ENCODE measurements at regions not wholly inside any gene's neighbourhood (a gene's known extent, or its start where the extent isn't known, plus 50 kb on each side); places are given as distances from the start of the nearest gene placed in this dataset.
"Not testable (repeated sequence)": the region's sequence is repeated elsewhere in the genome, so short reads cannot be mapped to it uniquely, and the experiment has no call there.

DNA sequence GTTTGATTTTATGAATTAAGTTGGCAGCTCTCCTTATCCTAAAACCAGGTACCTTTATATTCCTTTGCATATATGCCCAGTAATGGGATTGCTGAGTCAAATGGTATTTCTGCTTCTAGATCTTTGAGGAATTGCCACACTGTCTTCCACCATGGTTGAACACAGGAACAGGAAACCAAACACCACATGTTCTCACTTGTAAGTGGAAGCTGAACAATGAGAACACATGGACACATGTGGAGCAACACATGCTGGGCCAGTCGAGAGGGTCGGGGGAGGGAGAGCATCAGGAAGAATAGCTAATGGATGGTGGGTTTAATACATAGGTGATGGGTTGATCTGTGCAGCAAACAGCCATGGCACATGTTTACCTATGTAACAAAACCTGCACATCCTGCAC lies 214.6 kb downstream of the BLID start:
- not testable (repeated sequence) for ATAC-seq, DNase-seq

DNA sequence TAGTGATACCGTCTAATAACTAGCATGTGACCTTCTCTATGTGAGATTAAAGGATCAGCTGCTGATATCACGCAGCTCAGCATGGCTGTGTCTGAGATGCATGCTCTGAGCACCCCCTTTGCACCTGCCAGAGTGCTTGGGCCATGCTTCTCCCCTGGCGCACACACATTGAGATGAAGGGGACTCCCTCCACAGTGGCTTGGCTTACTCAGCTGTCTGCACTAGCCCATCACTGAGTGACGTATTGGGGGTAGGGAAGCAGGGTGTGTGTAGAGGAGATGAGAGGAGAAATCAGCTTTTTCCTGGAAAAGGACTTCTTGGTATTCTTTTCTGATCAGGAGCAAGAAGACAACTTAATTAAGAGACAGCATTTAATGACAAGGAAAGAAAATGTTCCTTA lies 216.5 kb downstream of the BLID start:
- no peak for DNase-seq
- no peak for ATAC-seq

DNA sequence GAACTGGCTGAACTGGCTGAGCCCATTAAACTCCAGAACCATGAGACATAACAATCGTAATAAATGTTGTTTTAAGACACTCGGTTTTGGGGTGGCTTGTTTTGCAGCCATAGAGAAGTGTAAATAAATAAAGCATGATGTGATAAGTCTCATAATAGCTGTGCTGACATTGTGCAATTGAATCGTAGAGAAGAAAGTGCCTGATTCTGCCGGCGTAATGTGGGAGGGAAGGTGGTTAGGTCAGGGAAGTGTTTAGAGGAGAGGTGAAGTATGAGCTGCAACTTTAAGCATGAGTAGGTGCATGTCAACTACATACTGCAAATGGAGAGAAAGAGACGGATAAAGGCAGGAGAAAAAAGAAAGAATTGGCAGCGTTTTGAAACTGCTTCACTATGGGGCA lies 217.1 kb downstream of the BLID start:
- ATAC-seq = no peak
- DNase-seq = no peak

DNA sequence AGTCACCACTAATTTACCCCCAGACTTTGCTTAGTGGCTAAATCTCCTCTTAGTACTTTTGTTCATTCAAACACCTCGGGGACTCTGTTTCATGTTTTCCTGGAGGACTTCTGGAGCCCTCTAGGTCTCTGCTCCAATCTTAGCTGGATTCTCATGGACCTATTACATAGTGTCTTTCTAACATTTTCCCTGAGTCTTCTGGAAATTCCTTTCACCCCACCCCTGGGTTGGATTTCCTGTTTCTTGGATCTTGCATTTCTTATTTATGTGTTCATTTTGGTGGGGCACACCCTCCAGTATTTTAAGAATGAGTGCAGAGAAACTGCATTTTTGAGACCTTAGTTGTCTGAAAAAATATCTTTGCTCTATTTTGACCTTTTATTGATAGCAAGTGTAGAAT lies 220.1 kb downstream of the BLID start:
- ATAC-seq (no peak), DNase-seq (no peak)

DNA sequence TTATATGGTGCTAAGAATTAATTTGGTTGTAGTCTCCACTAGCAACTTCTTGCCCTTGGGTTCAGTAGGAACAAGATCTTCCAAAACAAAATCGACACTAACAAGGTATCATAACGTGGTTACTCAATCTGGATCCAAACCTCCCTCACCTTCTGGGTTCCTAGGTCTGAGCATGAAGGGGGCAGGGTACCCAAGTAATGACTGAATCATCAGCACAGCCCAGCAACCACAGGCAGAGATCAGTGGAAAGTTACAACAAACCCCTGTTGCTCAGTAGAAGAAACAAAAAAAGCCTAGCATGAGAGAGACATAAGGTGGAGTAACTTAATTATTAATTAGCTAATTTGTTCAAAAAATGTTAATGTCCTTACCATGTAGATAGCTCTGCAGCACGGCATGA lies 221.4 kb downstream of the BLID start:
- ATAC-seq (no peak), DNase-seq (no peak)

DNA sequence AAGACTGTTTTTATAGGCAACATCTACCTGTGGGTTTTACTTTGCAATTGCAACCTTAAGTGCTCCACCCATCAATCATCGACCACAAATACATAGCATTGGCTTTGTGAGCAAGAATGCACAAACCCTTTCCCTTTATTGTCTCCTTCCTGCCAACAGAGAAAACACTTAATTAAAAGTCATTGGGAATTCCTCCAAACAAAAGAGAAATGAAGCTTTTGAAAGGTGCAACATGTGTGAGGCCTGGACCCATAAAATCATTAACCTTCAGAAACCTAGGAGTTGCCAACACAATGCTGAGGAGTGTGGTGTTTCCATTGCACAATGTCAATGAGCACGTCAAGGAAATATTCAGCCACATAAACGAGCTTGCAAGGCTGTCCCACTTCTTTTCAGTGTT lies 223.2 kb downstream of the BLID start:
- DNase-seq = no peak
- no peak for ATAC-seq

DNA sequence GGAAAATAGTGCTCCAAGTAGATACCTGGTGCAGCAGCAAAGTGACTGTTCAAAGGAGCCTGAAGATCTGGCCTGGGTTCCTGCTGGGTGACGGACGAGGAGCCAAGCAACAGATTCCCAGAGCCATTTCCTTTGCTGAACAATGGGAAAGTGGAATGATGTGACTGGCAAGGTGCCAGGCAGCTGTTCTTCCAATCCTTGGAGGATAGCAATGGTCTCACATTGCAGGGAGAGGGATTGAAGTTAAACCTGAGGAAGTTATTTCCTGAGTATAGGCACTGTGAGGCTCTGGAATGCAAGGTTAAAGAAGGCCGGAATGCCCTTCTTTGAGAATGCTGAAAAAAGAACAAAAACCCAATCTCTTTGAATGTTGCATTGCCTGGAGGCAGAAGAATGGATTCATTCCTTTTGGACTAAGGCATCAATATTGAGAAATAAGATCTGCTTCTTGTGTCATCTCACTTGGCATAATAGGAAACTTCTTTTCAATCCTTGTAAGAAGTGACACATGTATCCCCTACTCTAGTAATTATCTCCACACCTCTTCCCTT lies 223.8 kb downstream of the BLID start:
- ATAC-seq = no peak
- DNase-seq = no peak

DNA sequence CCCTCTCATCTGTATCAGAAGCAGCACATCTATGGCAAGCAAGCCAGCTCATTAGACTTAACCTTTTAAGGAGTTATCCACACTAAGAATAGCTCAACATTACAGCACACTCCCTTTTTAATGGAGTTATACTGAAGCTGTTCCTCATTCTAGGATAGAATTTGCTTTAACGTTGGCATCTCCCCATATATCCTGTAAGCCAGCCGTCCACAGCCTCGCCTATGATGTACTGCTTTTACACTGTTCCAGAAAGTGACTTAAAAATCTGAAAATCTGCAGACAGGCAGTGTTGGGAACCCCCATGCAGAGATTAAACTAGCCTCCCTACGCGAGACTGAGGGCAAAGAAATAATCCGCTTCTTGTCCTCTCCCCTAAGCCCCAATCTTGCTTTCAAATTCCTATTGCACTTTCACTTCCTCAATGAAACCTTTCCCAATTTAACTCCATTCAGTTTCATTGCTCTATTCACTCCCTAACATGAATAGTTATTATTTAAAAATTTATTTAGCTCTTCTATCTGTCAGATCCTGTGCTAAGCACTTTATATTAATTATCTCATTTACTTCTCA lies 225.0 kb downstream of the BLID start:
- no peak for DNase-seq
- ATAC-seq = no peak

DNA sequence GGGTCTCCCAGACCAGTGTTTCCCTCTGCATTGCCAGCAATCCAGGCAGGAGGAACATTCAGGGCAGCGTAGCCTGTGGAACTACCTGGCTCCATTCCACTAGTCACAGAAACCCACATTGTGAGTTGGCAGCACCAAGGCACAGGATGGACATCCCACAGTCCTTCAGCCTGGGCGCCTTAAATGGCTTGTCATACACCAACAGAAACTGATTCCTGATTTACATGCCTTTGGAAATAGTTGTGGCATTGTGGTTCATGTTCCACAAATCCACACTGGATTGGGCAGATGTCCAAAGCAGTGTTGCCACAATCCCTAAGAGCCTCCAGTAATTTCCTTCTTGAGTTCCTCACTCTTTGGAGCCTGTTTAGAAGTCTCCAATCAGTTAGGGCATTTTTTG lies 225.6 kb downstream of the BLID start:
- ATAC-seq = no peak
- no peak for DNase-seq

DNA sequence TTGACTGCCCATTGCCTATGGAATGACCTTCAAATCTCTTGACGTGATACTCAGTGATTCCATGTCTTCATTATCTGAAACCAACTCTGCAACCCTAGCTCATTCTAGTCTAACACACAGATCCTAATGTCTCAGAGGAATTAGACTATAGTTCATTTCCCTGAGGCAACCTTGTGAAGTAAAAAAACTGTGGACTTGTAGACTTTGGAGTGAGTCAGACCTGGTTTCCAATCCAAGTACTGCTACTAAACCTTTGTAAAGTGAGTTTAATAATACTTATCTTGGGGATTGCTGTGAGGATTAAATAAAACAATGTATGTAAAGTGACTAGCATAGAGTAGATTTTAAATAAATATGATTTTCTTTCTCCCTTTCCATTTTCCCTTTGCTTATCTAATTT lies 226.1 kb downstream of the BLID start:
- no peak for DNase-seq
- no peak for ATAC-seq

DNA sequence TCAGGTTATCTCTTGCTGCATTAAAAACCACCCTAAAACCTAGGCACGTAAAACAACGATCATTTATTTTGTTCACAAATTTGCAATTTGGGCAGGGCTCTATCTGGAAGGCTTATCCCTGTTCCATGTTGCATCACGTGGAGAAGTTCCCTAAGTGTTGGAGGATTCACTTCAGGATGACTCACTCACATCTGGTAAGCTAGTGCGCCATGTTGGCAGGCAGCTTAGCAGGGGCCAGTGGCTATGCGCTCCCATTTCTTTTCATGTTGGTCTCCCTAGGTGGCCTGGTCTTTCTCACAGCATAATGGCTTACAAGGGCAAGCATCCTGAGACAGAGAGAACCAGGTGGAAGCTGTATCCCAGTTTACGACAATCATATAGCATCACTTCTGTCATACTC lies 226.8 kb downstream of the BLID start:
- no peak for DNase-seq
- no peak for ATAC-seq

DNA sequence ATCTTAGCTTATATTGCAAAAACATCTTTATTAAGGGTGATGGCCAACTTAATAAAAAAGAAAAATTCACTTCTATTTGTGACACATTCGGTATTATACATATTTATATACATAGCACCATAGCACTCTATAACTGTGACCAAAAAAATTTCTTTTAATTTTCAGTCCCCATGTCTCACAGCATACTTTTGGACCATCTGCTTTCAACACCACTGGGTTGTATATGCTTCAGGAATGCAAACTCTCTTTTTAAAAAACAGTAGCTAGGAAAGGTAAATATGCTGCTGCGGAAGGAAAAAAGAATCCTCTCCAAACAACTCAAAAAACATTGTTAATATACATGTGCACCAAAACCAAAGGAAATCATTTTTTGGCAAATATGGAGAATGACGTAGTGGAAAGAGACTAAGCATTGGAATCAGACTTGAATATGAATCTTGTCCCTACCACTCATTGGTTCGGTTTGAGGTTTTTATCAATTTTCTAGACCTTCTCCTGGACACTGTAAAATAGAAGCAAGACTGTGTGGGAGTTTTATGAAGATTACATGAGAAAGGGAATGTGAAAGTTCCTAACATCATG lies 227.9 kb downstream of the BLID start:
- DNase-seq = no peak
- ATAC-seq = no peak

DNA sequence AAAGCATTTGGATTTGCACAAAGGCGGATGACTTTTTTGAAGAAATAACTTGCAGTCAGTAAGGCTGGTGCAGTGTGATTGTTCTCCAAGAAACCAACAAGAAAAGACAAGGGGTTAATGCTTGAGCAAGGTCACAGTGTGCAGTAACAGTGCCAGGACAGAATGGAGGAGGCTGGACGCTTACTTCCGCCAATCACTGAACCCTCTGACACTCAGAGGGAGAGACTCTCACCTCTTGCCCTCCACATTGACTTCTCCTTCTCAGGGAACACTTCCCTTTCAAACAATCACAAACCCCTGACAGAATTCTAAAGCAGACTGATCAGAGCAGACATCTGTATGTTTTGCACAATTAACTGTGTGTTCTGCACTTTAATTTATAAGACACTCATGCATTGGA lies 228.4 kb downstream of the BLID start:
- no peak for DNase-seq
- ATAC-seq = no peak

DNA sequence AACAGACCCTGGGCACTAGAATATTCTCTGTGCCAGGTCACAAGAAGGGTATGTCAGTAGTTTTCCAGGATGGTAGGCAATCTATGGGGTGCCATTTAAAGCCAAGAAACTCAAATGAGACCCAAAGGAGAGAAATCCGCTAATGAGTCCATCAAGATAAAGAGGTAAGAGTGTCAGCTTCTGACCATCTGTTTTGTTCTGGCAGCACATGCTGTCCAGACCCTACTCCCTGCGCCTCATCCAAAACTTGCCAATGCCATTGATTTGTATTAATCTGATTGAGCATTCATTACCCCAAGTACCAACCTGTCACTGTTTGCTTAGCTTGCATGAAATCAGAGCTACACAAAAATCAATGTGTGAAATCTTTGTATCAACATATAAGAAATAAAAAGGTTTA lies 229.0 kb downstream of the BLID start:
- ATAC-seq = no peak
- no peak for DNase-seq

DNA sequence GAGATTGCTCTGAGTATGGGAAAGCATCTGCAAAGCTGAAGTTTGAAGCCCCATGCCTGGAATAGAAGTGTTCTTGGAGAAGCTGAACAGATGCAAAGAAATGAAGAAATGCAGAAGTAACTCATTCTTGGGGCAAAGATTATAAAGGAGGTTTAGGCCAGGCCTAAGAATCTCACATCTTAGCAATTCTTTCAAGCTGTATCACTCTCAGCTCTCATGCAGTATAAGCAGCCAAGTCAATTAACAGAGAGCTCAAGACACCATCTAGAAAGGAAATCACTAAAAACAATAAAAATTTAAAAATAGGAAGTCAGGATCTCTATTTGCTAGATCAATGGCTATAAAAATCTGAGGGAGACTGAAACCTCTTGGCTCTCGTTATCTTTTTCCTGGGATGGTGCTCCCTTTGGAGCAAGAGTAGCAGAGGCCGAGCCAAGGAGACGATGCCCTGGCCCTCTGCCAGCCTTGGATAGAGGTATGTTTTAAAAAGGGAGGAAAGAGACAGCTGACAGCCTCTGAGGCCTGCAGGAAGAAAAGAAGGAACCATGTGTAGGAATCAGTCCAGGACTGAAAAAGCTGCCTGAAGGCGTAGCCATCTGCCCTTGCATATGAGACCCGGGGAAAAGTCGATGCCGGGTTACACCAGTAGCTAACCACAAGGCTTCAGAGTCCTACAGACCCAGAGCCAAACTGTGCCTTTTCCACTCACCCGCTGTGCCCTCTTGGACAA lies 229.8 kb downstream of the BLID start:
- ATAC-seq (no peak), DNase-seq (no peak)

DNA sequence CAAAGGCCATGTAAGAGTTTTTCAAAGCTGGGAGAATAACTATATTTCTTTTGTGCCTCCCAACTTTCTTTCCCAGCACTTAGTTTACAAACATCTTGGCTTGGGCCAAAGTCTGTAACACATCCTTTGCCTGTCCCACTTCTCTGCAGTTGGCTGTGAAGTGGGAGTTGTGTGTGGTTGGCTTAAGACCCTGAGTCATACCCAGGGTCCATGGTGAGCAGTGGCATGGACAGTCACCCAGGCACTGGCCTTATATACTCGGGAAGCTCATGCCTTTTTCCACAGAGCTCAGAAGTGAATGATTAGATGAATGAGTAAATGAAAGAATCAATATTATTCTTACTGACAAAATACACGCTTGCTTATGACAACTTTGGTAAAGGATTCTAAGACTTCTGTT lies 231.4 kb downstream of the BLID start:
- DNase-seq = no peak
- no peak for ATAC-seq

DNA sequence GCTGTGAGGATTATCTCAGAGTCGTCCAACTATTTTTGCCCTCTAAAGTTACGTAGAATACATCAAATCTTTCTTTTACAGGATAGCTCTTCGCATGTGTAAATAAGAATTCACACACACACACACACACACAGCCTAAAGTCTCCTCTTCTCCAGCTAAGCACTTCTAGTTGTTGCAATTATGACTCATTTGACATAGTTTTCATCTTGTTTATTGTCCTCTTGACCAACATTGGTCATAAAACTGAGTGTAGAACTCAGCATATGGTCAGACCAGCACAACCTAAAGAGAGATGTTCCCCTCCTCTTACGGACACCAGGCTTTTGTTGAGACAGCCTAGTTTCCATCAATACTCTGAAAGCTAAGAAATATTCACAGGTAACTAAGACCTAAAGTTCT lies 234.2 kb downstream of the BLID start:
- ATAC-seq = no peak

DNA sequence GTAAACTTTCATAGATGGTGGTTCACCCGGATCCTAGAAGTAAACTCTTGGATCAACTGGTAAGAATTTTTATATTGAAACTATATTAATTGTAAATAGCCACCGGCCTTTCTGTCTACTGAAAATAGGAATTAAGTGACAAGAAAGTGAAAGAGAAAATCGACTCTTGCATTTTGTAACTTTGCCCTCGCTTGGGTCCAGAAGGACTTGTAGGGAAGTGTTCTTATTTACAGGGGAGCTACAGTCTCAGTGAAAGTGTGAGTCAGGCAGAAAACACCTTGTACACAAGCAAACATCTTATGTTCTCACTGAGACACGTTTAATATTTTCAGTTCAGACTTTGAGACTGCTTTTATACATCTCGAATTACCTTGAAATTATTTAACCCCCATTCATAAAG lies 238.9 kb downstream of the BLID start:
- no peak for DNase-seq
- no peak for ATAC-seq

More for the DNA sequence above, 234.2 kb downstream of the BLID start:
- no peak for DNase-seq

DNA sequence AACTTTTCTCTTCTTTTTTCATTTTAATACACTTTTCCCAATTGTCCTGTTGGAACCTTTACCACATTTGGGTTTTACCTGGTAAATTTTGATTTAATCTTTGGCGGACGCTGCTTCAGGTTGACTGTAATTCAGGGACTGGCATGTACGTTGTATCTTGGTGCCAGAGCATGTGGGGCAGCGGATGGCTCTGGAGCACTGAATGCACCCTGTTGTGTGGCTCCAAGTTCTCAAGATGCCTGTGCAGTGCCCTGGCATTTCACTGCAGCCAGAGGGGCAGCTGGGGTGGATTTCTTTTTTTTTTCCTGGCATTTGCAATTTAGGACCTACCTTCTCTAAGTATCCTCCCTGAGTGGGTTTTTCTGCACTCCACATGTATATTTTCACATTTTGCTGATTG lies 242.2 kb downstream of the BLID start:
- ATAC-seq (no peak), DNase-seq (no peak)

DNA sequence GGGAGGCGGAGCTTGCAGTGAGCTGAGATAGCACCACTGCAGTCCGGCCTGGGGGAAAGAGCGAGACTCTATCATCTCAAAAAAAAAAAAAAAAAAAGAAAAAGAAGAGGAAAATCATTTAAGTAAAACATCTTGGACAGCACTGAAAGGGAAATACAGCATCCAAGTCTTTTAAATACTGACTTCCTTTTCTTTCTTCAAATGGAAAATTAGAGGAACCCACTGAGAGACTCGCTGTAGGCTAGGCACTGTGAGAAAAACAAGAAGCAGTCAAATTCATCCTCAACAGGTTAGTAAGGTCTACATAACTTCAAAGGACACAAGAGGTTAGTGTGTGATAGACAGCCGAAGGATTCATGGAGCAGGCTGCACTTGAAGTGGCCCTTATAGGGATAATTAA lies 243.7 kb downstream of the BLID start:
- ATAC-seq = no peak
- DNase-seq = no peak

DNA sequence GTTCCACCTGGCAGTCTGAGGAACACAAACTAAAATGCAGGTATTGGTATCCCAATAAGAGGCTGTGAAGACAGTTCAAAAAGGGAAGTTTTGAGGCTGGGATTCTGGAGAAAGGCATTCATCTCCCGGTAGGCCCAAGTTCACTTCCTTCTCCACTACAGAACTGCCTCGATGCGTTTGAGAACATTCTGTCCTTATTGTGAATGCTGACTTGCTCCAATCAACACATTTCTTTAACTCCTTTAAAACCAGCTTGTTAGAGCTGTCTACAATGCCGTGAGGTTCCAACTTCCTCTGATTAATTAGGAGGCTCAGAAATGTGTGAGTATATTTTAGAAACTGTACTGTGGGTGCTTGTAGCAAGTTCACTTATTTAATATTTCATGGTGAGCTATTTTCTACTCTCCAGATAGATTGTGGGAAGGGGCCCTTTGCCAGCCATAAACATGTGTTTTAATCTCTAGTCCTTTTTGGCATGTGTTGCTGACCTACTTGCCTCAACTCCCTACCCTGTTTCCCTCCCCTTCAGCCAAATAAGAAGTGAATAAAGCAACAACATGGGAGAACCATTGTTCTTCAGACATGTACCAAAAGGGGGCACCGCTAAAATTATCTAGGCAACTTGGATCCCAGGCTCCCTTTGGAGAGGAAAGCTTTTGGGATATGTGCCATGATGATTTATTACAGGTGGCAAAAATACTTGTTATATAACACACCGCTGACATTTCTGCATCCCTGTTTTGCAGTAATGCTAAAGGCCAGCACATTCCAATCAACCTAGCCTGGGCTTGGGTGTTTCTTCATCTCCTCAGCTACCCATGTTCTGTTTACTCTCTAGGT lies 245.6 kb downstream of the BLID start:
- DNase-seq (no peak), ATAC-seq (no peak)

DNA sequence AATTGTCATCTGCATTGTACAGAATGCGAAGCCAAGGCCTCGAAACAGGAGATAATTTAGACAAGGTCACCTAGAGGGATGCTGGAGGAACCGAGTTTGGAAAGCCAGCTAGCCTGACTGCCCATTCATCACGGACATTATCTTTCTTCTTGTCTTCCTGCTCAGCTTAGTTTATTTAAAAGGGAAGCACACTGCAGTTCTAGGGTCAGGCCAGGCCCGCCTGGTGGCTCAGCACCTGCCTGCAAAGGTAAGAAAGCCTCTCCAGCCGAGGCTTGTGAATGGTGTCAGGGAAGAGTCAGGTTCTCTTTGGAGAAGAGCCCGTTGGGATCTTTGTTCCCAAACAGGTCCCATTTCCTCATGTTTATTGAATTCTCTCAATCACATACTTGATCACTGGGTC lies 246.5 kb downstream of the BLID start:
- ATAC-seq (no peak), DNase-seq (no peak)

DNA sequence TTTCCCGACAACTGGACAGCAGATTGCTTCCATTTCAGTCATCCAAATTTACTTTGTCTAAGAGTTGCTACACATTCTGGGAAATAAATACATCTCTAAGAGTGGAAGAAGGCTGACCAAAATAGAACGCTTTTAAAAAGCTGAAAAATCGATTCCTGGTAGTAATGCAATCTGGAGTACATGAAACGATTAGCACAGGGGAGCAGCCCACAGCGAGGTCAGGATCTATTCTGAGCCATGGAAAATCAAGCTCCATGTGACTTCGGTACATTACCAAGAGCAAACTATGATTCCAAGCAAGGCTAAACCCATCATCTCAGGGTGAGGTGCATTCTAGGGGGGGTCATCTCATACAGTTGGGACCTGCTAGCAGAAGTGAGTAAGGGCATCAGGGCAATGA lies 249.3 kb downstream of the BLID start:
- ATAC-seq (no peak), DNase-seq (no peak)

Measured in stimulated activated naive CD8-positive, alpha-beta T cell treated with anti-CD3 and anti-CD28 coated beads, Interleukin-15, Interleukin-2, amounts not matched to agents 100 U/mL and 50 U/mL, for 24 hours (primary cell).